ENCODE measurements at regions not wholly inside any gene's neighbourhood (a gene's known extent, or its start where the extent isn't known, plus 50 kb on each side); places are given as distances from the start of the nearest gene placed in this dataset.

DNA sequence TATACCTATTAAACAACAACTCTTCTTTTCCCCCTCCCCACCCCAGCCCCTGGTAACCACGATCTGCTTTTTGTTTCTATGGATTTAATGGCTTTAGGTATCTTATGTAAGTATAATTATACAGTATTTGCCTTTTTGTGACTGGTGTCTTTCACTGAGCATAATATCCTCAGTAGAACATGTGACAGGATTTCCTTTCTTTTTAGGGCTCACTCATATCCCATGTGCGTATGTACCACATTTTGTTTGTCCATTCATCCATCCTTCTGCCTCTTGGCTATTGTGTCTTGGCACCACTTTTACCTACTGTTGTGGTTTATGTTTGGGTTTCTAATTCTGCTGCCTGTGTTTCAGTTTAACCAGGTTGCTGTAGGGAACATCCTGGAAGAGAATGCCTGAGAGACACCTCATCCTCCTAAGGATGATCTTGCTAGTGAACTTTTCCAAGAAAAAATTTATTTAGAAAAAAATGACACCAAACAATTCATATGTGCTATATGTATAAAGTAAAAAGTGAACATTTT, 77.6 kb upstream of the SESN3 start:
- TF ChIP-seq POLR2AphosphoS5 (IDR thresholded peaks at IDR 0.05; ENCODE audit: low read depth, low read length) (no peak), SIN3A (IDR thresholded peaks at IDR 0.05; ENCODE audit: borderline replicate concordance, insufficient read depth, low read length) (no peak), TAF1 (IDR thresholded peaks at IDR 0.05; ENCODE audit: borderline replicate concordance, insufficient read depth, low read length) (no peak)
